BE2C (cell line): ENCODE measurements at regions not wholly inside any gene's neighbourhood (a gene's known extent, or its start where the extent isn't known, plus 50 kb on each side); places are given as distances from the start of the nearest gene placed in this dataset.

Source experiments
- DNase-seq: peaks from one replicate; pipeline ENCODE4 v3.0.0-alpha.2; 2020
- H3K27me3 ChIP-seq: fragments of 250-450 bp; sonication (Bioruptor Pico); 2 replicates; pipeline ENCODE4 v1.5.1; 2020; ENCODE audit warnings: mild to moderate bottlenecking
- H3K36me3 ChIP-seq: fragments of 250-450 bp; sonication (Bioruptor Pico); 2 replicates; pipeline ENCODE4 v1.5.1; 2020; ENCODE audit warnings: mild to moderate bottlenecking
- H3K4me1 ChIP-seq: fragments of 250-450 bp; sonication (Bioruptor Pico); 2 replicates; pipeline ENCODE4 v1.5.1; 2020
- H3K4me3 ChIP-seq: 2 replicates; pipeline ENCODE4 v1.5.1; 2011; ENCODE audit warnings: low read depth, low read length
- H3K9me3 ChIP-seq: fragments of 250-450 bp; sonication (Bioruptor Pico); 2 replicates; pipeline ENCODE4 v1.5.1; 2020
- CTCF ChIP-seq: IDR thresholded peaks from 2 replicates; pipeline ENCODE4 v1.5.1; 2012; ENCODE audit warnings: mild to moderate bottlenecking, low read depth, low read length

- no peaks in the 10 kb centered on the region for H3K4me1 ChIP-seq
- H3K9me3 ChIP-seq = no peaks in the 10 kb centered on the region
Observed at GRCh38 chr1:82181846-82182245, 381.1 kb downstream of the ADGRL2 start.

GRCh38 chr1:82179131-82179530 is 378.4 kb downstream of the ADGRL2 start:
- TF ChIP-seq CTCF = no peak
- H3K4me1 ChIP-seq = no peaks in the 10 kb centered on the region
- H3K4me3 ChIP-seq = no peak overlapping the region
- DNase-seq = no peak
- no peaks in the 10 kb centered on the region for H3K36me3 ChIP-seq
- H3K27me3 ChIP-seq = no peaks in the 10 kb centered on the region
- no peaks in the 10 kb centered on the region for H3K9me3 ChIP-seq

More at GRCh38 chr1:82181846-82182245, 381.1 kb downstream of the ADGRL2 start:
- no peak for DNase-seq
- Histone ChIP-seq H3K36me3 (no peaks in the 10 kb centered on the region), H3K4me3 (no peak overlapping the region), H3K27me3 (no peaks in the 10 kb centered on the region)
- no peak for TF ChIP-seq CTCF

GRCh38 chr1:82177192-82177591 is 376.5 kb downstream of the ADGRL2 start:
- H3K9me3 ChIP-seq = no peaks in the 10 kb centered on the region
- H3K4me1 ChIP-seq = no peaks in the 10 kb centered on the region
- no peak overlapping the region for H3K4me3 ChIP-seq
- no peak for DNase-seq
- no peaks in the 10 kb centered on the region for H3K27me3 ChIP-seq
- no peaks in the 10 kb centered on the region for H3K36me3 ChIP-seq
- no peak for TF ChIP-seq CTCF

DNA sequence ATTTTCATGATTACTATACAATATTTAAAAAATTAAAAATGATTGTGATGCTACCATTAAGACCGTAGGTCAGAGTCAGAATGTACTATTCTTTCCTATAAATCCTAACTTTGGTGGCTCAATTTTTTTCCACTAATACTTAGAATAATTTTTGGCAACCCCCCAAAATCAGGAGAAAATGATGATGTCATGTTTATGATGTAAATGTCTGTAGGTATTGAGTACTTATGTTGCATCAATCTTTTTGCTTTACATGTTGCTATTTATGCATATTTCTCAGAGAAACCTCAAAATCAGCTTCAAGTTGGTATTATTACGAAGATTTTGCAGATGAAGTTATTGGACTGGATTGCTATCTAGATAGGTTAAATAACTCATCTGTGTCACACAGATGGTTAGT is 371.2 kb downstream of the ADGRL2 start:
- no peaks in the 10 kb centered on the region for H3K36me3 ChIP-seq
- H3K4me3 ChIP-seq = no peak overlapping the region
- no peaks in the 10 kb centered on the region for H3K4me1 ChIP-seq
- no peaks in the 10 kb centered on the region for H3K9me3 ChIP-seq
- no peak for DNase-seq
- no peak for TF ChIP-seq CTCF
- no peaks in the 10 kb centered on the region for H3K27me3 ChIP-seq

GRCh38 chr1:82168482-82168881 is 367.7 kb downstream of the ADGRL2 start:
- Histone ChIP-seq H3K4me1 (no peaks in the 10 kb centered on the region), H3K36me3 (no peaks in the 10 kb centered on the region), H3K27me3 (no peaks in the 10 kb centered on the region), H3K9me3 (no peaks in the 10 kb centered on the region), H3K4me3 (no peak overlapping the region)
- TF ChIP-seq CTCF = no peak
- no peak for DNase-seq

DNA sequence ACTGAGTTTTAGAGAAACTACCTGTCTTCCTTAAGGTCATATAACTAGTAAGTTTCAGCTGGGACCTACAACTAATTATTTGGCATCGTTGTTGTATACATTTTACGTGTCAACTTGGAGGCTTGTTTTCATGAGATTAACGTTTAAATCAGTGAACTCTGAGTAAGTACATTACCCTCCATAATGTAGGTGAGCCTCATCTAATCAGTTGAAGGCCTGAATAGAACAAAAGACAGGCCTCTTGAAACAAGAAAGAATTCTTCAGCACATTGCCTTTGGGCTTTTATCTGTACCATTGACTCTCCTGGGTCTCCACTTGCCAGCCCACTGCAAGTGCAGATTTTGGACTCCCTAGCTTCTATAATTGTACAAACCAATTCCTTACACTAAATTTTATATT is 364.6 kb downstream of the ADGRL2 start:
- H3K27me3 ChIP-seq = no peaks in the 10 kb centered on the region
- no peak for TF ChIP-seq CTCF

More for the DNA sequence above, 364.6 kb downstream of the ADGRL2 start:
- H3K4me1 ChIP-seq = no peaks in the 10 kb centered on the region
- DNase-seq = no peak
- no peak overlapping the region for H3K4me3 ChIP-seq
- H3K9me3 ChIP-seq = no peaks in the 10 kb centered on the region
- no peaks in the 10 kb centered on the region for H3K36me3 ChIP-seq
